Parathyroid adenoma (tissue), 2 donors: ENCODE measurements at regions not wholly inside any gene's neighbourhood (a gene's known extent, or its start where the extent isn't known, plus 50 kb on each side); places are given as distances from the start of the nearest gene placed in this dataset.

ENCODE experiments used
- H2AFZ ChIP-seq: fragments of 300-600 bp; sonication (generic); one replicate; pipeline ENCODE4 v1.7.0; 2017; ENCODE audit warnings: antibody characterized with exemption, mild to moderate bottlenecking
- H3K27ac ChIP-seq: fragments of 300-600 bp; sonication (generic); one replicate; pipeline ENCODE4 v1.7.0; 2017
- H3K27me3 ChIP-seq: fragments of 300-600 bp; sonication (generic); one replicate; pipeline ENCODE4 v1.7.0; 2017; ENCODE audit warnings: low read length; ENCODE audit not compliant: control insufficient read depth, insufficient read depth
- H3K36me3 ChIP-seq: fragments of 300-600 bp; sonication (generic); one replicate; pipeline ENCODE4 v1.7.0; 2017; ENCODE audit warnings: low read length; ENCODE audit not compliant: control insufficient read depth, insufficient read depth
- H3K4me1 ChIP-seq: fragments of 300-600 bp; sonication (generic); one replicate; pipeline ENCODE4 v1.7.0; 2017; ENCODE audit warnings: control low read depth
- H3K4me2 ChIP-seq: fragments of 300-600 bp; sonication (generic); one replicate; pipeline ENCODE4 v1.7.0; 2017; ENCODE audit warnings: low read length
- H3K4me3 ChIP-seq: fragments of 300-600 bp; sonication (generic); one replicate; pipeline ENCODE4 v1.7.0; 2017; ENCODE audit warnings: low read depth, low read length
- H3K79me2 ChIP-seq: fragments of 300-600 bp; sonication (generic); one replicate; pipeline ENCODE4 v1.7.0; 2017; ENCODE audit warnings: control low read depth
- H3K9ac ChIP-seq: fragments of 300-600 bp; sonication (generic); one replicate; pipeline ENCODE4 v1.7.0; 2017; ENCODE audit warnings: mild to moderate bottlenecking
- H3K9me3 ChIP-seq: fragments of 300-600 bp; sonication (generic); one replicate; pipeline ENCODE4 v1.7.0; 2017; ENCODE audit warnings: low read length; ENCODE audit not compliant: control insufficient read depth
- CTCF ChIP-seq: fragments of 300-600 bp; sonication (generic); IDR thresholded peaks from one replicate; pipeline ENCODE4 v1.7.0; 2017; ENCODE audit warnings: antibody characterized with exemption, mild to moderate bottlenecking
- donor health status: primary hyperparathyroidism.

GRCh38 chr10:21209495-21209894 is 312.4 kb upstream of the NEBL start:
- no peak overlapping the region for H3K4me3 ChIP-seq
- H3K79me2 ChIP-seq = no peaks in the 10 kb centered on the region
- no peaks in the 10 kb centered on the region for H3K9me3 ChIP-seq
- H2AFZ ChIP-seq = no peak overlapping the region
- H3K9ac ChIP-seq = no peak overlapping the region
- no peak overlapping the region for H3K27ac ChIP-seq
- no peaks in the 10 kb centered on the region for H3K36me3 ChIP-seq
- no peak for TF ChIP-seq CTCF
- peaks cover 4% of the 10 kb centered on the region for H3K4me1 ChIP-seq
- no peaks in the 10 kb centered on the region for H3K27me3 ChIP-seq
- no peak overlapping the region for H3K4me2 ChIP-seq

GRCh38 chr10:21208666-21209316 is 311.7 kb upstream of the NEBL start:
- H3K9ac ChIP-seq = no peak overlapping the region
- H3K9me3 ChIP-seq = no peaks in the 10 kb centered on the region
- no peak overlapping the region for H3K27ac ChIP-seq
- H3K4me3 ChIP-seq = no peak overlapping the region
- peaks cover 9% of the 10 kb centered on the region for H3K4me1 ChIP-seq
- no peak for TF ChIP-seq CTCF
- H2AFZ ChIP-seq = peak overlapping the region; percentile 9
- no peak overlapping the region for H3K4me2 ChIP-seq
- H3K79me2 ChIP-seq = no peaks in the 10 kb centered on the region
- H3K27me3 ChIP-seq = no peaks in the 10 kb centered on the region
- no peaks in the 10 kb centered on the region for H3K36me3 ChIP-seq

GRCh38 chr10:21207852-21208646 is 310.9 kb upstream of the NEBL start:
- no peak overlapping the region for H3K9ac ChIP-seq

GRCh38 chr10:21205328-21205727 is 308.2 kb upstream of the NEBL start:
- TF ChIP-seq CTCF = no peak
- H3K79me2 ChIP-seq = no peaks in the 10 kb centered on the region
- H3K4me2 ChIP-seq = no peak overlapping the region
- peaks cover 9% of the 10 kb centered on the region for H3K4me1 ChIP-seq
- H3K27me3 ChIP-seq = no peaks in the 10 kb centered on the region
- H3K4me3 ChIP-seq = no peak overlapping the region
- no peak overlapping the region for H2AFZ ChIP-seq
- H3K9me3 ChIP-seq = no peaks in the 10 kb centered on the region
- no peak overlapping the region for H3K9ac ChIP-seq
- no peaks in the 10 kb centered on the region for H3K36me3 ChIP-seq
- H3K27ac ChIP-seq = peak overlapping the region; percentile 54

More at GRCh38 chr10:21207852-21208646, 310.9 kb upstream of the NEBL start:
- Histone ChIP-seq H3K79me2 (no peaks in the 10 kb centered on the region), H3K27me3 (no peaks in the 10 kb centered on the region), H3K4me2 (no peak overlapping the region), H2AFZ (peak overlapping the region; percentile 9), H3K9me3 (no peaks in the 10 kb centered on the region), H3K4me1 (peaks cover 9% of the 10 kb centered on the region), H3K36me3 (no peaks in the 10 kb centered on the region), H3K27ac (no peak overlapping the region), H3K4me3 (no peak overlapping the region)
- no peak for TF ChIP-seq CTCF
